ENCODE measurements at regions not wholly inside any gene's neighbourhood (a gene's known extent, or its start where the extent isn't known, plus 50 kb on each side); places are given as distances from the start of the nearest gene placed in this dataset.

- TF ChIP-seq REST (tag by site-specific recombination; IDR thresholded peaks at IDR 0.05) (no peak), KLF9 (tag by site-specific recombination; IDR thresholded peaks at IDR 0.05; ENCODE audit: low read depth) (no peak), CTCF (tag by site-specific recombination; IDR thresholded peaks at IDR 0.05) (no peak), ZNF610 (tag by site-specific recombination; IDR thresholded peaks at IDR 0.05; ENCODE audit: borderline replicate concordance) (no peak), ZNF596 (tag by site-specific recombination; IDR thresholded peaks at IDR 0.05) (no peak), ZNF473 (tag by site-specific recombination; IDR thresholded peaks at IDR 0.05) (no peak)
- TF ChIP-seq, protein P1, sequence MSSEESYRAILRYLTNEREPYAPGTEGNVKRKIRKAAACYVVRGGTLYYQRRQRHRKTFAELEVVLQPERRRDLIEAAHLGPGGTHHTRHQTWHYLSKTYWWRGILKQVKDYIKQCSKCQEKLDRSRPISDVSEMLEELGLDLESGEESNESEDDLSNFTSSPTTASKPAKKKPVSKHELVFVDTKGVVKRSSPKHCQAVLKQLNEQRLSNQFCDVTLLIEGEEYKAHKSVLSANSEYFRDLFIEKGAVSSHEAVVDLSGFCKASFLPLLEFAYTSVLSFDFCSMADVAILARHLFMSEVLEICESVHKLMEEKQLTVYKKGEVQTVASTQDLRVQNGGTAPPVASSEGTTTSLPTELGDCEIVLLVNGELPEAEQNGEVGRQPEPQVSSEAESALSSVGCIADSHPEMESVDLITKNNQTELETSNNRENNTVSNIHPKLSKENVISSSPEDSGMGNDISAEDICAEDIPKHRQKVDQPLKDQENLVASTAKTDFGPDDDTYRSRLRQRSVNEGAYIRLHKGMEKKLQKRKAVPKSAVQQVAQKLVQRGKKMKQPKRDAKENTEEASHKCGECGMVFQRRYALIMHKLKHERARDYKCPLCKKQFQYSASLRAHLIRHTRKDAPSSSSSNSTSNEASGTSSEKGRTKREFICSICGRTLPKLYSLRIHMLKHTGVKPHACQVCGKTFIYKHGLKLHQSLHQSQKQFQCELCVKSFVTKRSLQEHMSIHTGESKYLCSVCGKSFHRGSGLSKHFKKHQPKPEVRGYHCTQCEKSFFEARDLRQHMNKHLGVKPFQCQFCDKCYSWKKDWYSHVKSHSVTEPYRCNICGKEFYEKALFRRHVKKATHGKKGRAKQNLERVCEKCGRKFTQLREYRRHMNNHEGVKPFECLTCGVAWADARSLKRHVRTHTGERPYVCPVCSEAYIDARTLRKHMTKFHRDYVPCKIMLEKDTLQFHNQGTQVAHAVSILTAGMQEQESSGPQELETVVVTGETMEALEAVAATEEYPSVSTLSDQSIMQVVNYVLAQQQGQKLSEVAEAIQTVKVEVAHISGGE (tag by site-specific recombination; conservative IDR thresholded peaks at IDR 0.05; ENCODE audit: low read depth), result no peak
Measured at GRCh38 chr3:162329514-162329913, 832.9 kb downstream of the OTOL1 start.
